ENCODE measurements at regions not wholly inside any gene's neighbourhood (a gene's known extent, or its start where the extent isn't known, plus 50 kb on each side); places are given as distances from the start of the nearest gene placed in this dataset.

DNA sequence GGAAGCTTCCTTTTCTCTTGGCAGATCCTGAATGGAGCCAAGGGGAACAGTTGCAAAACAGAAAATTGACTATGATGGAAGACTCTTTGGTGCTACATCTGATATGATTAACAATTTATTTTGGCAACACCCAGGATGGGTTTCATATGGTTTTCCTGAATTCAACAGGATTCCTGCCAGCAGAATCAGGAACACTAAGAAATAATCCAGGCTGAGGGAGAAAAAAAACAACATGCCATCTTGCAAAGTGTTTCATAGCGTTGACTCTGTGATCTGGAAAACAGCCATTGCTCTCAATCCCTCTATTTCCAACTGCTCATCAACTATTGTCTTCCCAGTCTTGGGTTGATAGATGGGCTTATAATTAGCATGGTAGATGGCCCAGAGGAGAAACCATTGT, 303.8 kb upstream of the KLF3 start:
- Histone ChIP-seq H3K4me1 (peaks cover 18% of the 10 kb centered on the region), H3K9me3 (no peaks in the 10 kb centered on the region; the same call in 1 of the 2 replicates), H3K27me3 (no peaks in the 10 kb centered on the region), H3K36me3 (no peaks in the 10 kb centered on the region), H3K4me3 (ENCODE audit: low read depth, low read length) (no peak overlapping the region)
- TF ChIP-seq, protein P1, sequence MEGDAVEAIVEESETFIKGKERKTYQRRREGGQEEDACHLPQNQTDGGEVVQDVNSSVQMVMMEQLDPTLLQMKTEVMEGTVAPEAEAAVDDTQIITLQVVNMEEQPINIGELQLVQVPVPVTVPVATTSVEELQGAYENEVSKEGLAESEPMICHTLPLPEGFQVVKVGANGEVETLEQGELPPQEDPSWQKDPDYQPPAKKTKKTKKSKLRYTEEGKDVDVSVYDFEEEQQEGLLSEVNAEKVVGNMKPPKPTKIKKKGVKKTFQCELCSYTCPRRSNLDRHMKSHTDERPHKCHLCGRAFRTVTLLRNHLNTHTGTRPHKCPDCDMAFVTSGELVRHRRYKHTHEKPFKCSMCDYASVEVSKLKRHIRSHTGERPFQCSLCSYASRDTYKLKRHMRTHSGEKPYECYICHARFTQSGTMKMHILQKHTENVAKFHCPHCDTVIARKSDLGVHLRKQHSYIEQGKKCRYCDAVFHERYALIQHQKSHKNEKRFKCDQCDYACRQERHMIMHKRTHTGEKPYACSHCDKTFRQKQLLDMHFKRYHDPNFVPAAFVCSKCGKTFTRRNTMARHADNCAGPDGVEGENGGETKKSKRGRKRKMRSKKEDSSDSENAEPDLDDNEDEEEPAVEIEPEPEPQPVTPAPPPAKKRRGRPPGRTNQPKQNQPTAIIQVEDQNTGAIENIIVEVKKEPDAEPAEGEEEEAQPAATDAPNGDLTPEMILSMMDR (IDR thresholded peaks at IDR 0.05; ENCODE audit: low read depth, low read length): no peak
- DNase-seq: no peak

DNA sequence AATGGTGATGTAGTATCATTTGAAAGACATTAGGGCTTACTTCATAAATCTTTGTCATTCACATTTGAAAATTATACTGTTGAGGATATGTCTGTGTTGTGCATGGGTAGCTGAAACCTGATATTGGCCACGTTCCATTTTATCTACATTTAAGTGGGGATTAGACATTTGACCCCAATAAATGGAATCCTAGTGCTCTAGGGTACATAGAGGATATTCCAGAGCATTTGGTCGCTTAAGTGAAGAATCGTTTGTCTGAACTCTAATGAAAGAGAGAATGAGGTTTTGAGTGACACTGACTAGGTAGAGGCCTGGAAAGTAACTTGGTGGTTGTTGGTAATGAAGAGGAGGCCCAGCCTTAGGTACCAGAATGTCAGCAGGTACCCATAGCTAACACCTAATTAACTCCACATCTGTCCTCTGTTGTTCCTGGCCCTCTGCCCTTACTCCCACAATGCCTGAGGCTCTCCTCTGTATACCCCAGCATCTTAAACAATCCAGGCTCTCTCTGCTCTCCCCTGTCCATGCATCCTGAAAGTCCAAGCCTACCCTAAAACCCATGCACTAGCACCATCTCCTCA, 299.5 kb upstream of the KLF3 start:
- Histone ChIP-seq H3K4me1 (peaks cover 26% of the 10 kb centered on the region), H3K27me3 (no peaks in the 10 kb centered on the region), H3K36me3 (no peaks in the 10 kb centered on the region), H3K4me3 (ENCODE audit: low read depth, low read length) (no peak overlapping the region), H3K9me3 (no peaks in the 10 kb centered on the region; the same call in 1 of the 2 replicates)
- no peak for DNase-seq
- TF ChIP-seq, protein P1 (IDR thresholded peaks at IDR 0.05; ENCODE audit: low read depth, low read length): no peak

DNA sequence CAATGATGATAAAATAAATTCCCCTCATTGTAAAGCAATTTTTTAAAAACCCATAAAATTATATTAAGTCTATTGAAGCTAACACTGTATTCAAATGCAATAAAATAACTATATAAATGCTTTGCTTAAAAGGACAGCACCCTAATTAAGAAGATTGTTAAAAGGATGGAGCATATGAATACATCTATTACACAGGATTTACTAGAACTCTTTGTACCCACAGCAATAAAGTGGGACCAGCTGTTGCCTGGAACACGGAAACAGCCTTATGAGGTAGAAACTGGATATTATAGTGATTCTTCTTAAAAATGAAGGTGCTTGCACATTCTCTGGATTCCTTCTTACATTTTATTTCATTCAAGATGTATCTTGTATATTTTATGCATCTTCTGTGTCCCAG, 298.7 kb upstream of the KLF3 start:
- no peak for DNase-seq
- Histone ChIP-seq H3K27me3 (no peaks in the 10 kb centered on the region), H3K36me3 (no peaks in the 10 kb centered on the region), H3K4me3 (ENCODE audit: low read depth, low read length) (no peak overlapping the region), H3K4me1 (peaks cover 26% of the 10 kb centered on the region), H3K9me3 (no peaks in the 10 kb centered on the region; the same call in 1 of the 2 replicates)
- TF ChIP-seq, protein P1 (IDR thresholded peaks at IDR 0.05; ENCODE audit: low read depth, low read length): no peak

DNA sequence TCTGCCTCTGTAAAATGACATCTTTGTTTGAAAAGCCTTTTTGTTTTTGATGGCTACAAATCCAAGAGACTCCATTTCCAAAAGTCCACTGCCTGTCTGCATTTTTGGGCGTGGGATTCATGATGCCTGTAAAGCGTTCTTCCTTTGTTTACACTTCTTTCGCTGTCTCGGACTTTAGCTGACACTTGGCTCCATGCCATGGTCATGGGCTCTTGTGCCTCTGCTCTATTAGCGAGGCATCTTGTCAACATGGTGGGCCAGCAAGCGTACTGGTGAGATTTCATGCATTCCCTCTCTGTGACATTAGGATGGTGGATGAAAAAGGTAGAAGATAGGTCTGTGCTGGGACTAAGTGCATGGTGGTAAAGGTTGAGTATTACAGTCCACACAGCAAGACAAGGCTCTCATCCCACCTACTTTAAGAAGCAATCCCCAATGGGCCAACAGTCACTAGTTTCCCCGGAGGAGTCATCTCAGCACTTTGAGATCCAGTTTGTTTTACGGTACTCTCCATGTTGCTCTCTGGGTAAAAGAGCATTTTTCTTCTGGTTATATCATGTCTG, 298.2 kb upstream of the KLF3 start:
- no peaks in the 10 kb centered on the region for H3K36me3 ChIP-seq
- H3K27me3 ChIP-seq: no peaks in the 10 kb centered on the region
- no peak for DNase-seq
- TF ChIP-seq, protein P1 (IDR thresholded peaks at IDR 0.05; ENCODE audit: low read depth, low read length): no peak
- H3K4me1 ChIP-seq: peaks cover 26% of the 10 kb centered on the region
- no peaks in the 10 kb centered on the region; the same call in 1 of the 2 replicates for H3K9me3 ChIP-seq
- H3K4me3 ChIP-seq (ENCODE audit: low read depth, low read length): no peak overlapping the region

DNA sequence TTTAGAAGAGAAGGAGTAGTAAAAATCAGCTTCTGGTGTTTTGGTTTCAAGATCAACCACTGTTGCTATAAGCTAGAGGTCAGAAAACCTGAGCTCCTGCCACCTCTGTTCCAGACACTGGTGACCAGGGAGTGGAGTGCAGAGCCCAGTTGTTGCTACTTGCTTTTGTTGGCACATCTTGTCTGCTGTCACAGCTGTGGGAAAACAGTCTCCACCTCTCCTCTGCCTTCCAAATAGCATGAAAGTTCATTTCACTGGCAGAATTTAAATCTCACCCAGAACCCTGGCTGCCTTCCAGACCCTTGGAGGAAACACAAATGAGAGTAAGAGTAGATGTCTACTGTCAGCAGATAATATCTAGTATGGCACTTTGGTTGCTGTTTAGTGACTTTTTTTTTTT, 297.5 kb upstream of the KLF3 start:
- H3K9me3 ChIP-seq: no peaks in the 10 kb centered on the region; the same call in 1 of the 2 replicates
- no peaks in the 10 kb centered on the region for H3K36me3 ChIP-seq
- H3K4me1 ChIP-seq: peaks cover 26% of the 10 kb centered on the region
- H3K27me3 ChIP-seq: no peaks in the 10 kb centered on the region
- no peak overlapping the region for H3K4me3 ChIP-seq (ENCODE audit: low read depth, low read length)
- DNase-seq: no peak
- TF ChIP-seq, protein P1 (IDR thresholded peaks at IDR 0.05; ENCODE audit: low read depth, low read length): no peak

DNA sequence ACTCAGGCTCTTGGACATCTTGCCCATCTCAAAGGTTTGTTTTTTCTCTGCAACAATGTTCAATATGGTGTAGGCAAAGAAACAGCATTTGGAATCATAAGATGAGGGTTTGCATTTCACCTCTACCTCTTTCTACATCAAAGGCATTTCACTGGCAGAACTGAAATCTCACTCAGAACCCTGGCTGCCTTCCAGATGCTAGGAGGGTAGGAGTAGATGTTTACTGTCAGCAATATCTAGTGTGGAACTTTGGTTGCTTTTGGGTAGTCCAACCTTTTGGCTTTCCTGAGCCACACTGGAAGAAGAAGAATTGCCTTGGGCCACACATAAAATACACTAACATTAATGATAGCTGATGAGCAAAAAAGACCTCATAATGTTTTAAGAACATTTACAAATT, 297.0 kb upstream of the KLF3 start:
- Histone ChIP-seq H3K9me3 (no peaks in the 10 kb centered on the region; the same call in 1 of the 2 replicates), H3K27me3 (no peaks in the 10 kb centered on the region), H3K4me3 (ENCODE audit: low read depth, low read length) (no peak overlapping the region), H3K36me3 (no peaks in the 10 kb centered on the region), H3K4me1 (peaks cover 26% of the 10 kb centered on the region)
- TF ChIP-seq, protein P1 (IDR thresholded peaks at IDR 0.05; ENCODE audit: low read depth, low read length): no peak
- DNase-seq: no peak
